Activated CD4-positive, alpha-beta memory T cell treated with anti-CD3 and anti-CD28 coated beads for 36 hours (primary cell): ENCODE measurements at regions not wholly inside any gene's neighbourhood (a gene's known extent, or its start where the extent isn't known, plus 50 kb on each side); places are given as distances from the start of the nearest gene placed in this dataset.

Experiments
- CTCF ChIA-PET: fragments of 350-600 bp; sonication (Branson Sonifier 250); formaldehyde crosslinking; loops from one replicate; lab custom pipeline; 2021; ENCODE audit warnings: antibody characterized with exemption, inconsistent platforms; lab: Charles Lee
- POLR2A ChIA-PET: fragments of 350-600 bp; sonication (Branson Sonifier 250); formaldehyde crosslinking; loops from one replicate; lab custom pipeline; 2021; ENCODE audit warnings: antibody characterized with exemption; lab: Charles Lee
- DNase-seq: peaks from one replicate; pipeline ENCODE4 v3.0.0-alpha.2; 2020
- H3K27ac Mint-ChIP-seq: one replicate; pipeline ENCODE4 v1.8.0; 2021; ENCODE audit warnings: mixed read lengths
- H3K27me3 Mint-ChIP-seq: one replicate; pipeline ENCODE4 v1.8.0; 2021; ENCODE audit warnings: mixed read lengths
- H3K36me3 Mint-ChIP-seq: one replicate; pipeline ENCODE4 v1.8.0; 2021; ENCODE audit warnings: mixed read lengths
- H3K4me1 Mint-ChIP-seq: one replicate; pipeline ENCODE4 v1.8.0; 2021; ENCODE audit warnings: low read depth, mixed read lengths
- H3K4me3 Mint-ChIP-seq: one replicate; pipeline ENCODE4 v1.8.0; 2021; ENCODE audit warnings: mild to moderate bottlenecking, mixed read lengths
- H3K9me3 Mint-ChIP-seq: one replicate; pipeline ENCODE4 v1.8.0; 2021; ENCODE audit warnings: mixed read lengths
- intact Hi-C: fragments of 100-400 bp; cut with micrococcal nuclease; formaldehyde crosslinking; loops from one replicate; pipeline ENCODE4 v1.15.1; 2023

GRCh38 chr7:22598318-22598920 lies 98.4 kb upstream of the STEAP1B start:
- POLR2A ChIA-PET = no interaction called here
- intact Hi-C loops = no loop called here
- H3K4me1 Mint-ChIP-seq = no peaks in the 10 kb centered on the region
- no peak for DNase-seq
- no peak overlapping the region for H3K27ac Mint-ChIP-seq
- peaks cover 16% of the 10 kb centered on the region for H3K27me3 Mint-ChIP-seq
- no peaks in the 10 kb centered on the region for H3K36me3 Mint-ChIP-seq
- H3K4me3 Mint-ChIP-seq = no peak overlapping the region
- H3K9me3 Mint-ChIP-seq = no peaks in the 10 kb centered on the region
- CTCF ChIA-PET = no interaction called here

GRCh38 chr7:22597844-22598243 lies 97.9 kb upstream of the STEAP1B start:
- Mint-ChIP-seq H3K4me3 (no peak overlapping the region), H3K27me3 (peaks cover 18% of the 10 kb centered on the region), H3K9me3 (no peaks in the 10 kb centered on the region), H3K27ac (no peak overlapping the region), H3K36me3 (no peaks in the 10 kb centered on the region), H3K4me1 (no peaks in the 10 kb centered on the region)
- ChIA-PET CTCF (no interaction called here), POLR2A (no interaction called here)
- intact Hi-C loops = no loop called here
- DNase-seq = no peak

GRCh38 chr7:22596763-22597400 lies 96.9 kb upstream of the STEAP1B start:
- H3K4me3 Mint-ChIP-seq = no peak overlapping the region
- DNase-seq = no peak
- peaks cover 21% of the 10 kb centered on the region for H3K27me3 Mint-ChIP-seq
- intact Hi-C loops = no loop called here
- no peaks in the 10 kb centered on the region for H3K9me3 Mint-ChIP-seq
- no peaks in the 10 kb centered on the region for H3K36me3 Mint-ChIP-seq
- no peaks in the 10 kb centered on the region for H3K4me1 Mint-ChIP-seq
- ChIA-PET CTCF (no interaction called here), POLR2A (no interaction called here)
- H3K27ac Mint-ChIP-seq = no peak overlapping the region

GRCh38 chr7:22594020-22594419 lies 94.0 kb upstream of the STEAP1B start:
- H3K27me3 Mint-ChIP-seq = peaks cover 25% of the 10 kb centered on the region
- H3K4me1 Mint-ChIP-seq = no peaks in the 10 kb centered on the region
- H3K27ac Mint-ChIP-seq = no peak overlapping the region
- intact Hi-C loops = no loop called here
- POLR2A ChIA-PET = no interaction called here
- H3K9me3 Mint-ChIP-seq = no peaks in the 10 kb centered on the region
- H3K36me3 Mint-ChIP-seq = no peaks in the 10 kb centered on the region
- DNase-seq = no peak
- no peak overlapping the region for H3K4me3 Mint-ChIP-seq
- CTCF ChIA-PET = interaction anchor here (1.0 to 1.6 kb wide), 2 partner anchors 11 to 461 kb away, joined by 3 read pairs; no protein-coding TSS in a partner anchor

- CTCF ChIA-PET = no interaction called here
- POLR2A ChIA-PET = no interaction called here
- H3K9me3 Mint-ChIP-seq = no peaks in the 10 kb centered on the region
- H3K27ac Mint-ChIP-seq = no peak overlapping the region
- peaks cover 22% of the 10 kb centered on the region for H3K27me3 Mint-ChIP-seq
- H3K36me3 Mint-ChIP-seq = no peaks in the 10 kb centered on the region
- intact Hi-C loops = no loop called here
- H3K4me3 Mint-ChIP-seq = no peak overlapping the region
- H3K4me1 Mint-ChIP-seq = peaks cover 16% of the 10 kb centered on the region
- no peak for DNase-seq
Measured at GRCh38 chr7:22591271-22591670, 91.3 kb upstream of the STEAP1B start.

- Mint-ChIP-seq H3K27me3 (peaks cover 18% of the 10 kb centered on the region), H3K9me3 (no peaks in the 10 kb centered on the region), H3K27ac (no peak overlapping the region), H3K4me3 (no peak overlapping the region), H3K36me3 (no peaks in the 10 kb centered on the region), H3K4me1 (peaks cover 16% of the 10 kb centered on the region)
- intact Hi-C loops = no loop called here
- CTCF ChIA-PET = interaction anchor here (1.8 kb wide), 1 partner anchor 30 kb away, joined by 9 read pairs; no protein-coding TSS in a partner anchor
- DNase-seq = no peak
- POLR2A ChIA-PET = interaction anchor here (0.6 kb wide), 1 partner anchor 71 kb away, joined by 3 read pairs; no protein-coding TSS in a partner anchor
Measured at GRCh38 chr7:22589641-22590201, 89.7 kb upstream of the STEAP1B start.

GRCh38 chr7:22588351-22588750 lies 88.4 kb upstream of the STEAP1B start:
- Mint-ChIP-seq H3K4me1 (peaks cover 16% of the 10 kb centered on the region), H3K9me3 (no peaks in the 10 kb centered on the region), H3K36me3 (no peaks in the 10 kb centered on the region), H3K27me3 (peaks cover 19% of the 10 kb centered on the region), H3K27ac (no peak overlapping the region), H3K4me3 (no peak overlapping the region)
- ChIA-PET CTCF (interaction anchor here (0.9 to 1.8 kb wide), 2 partner anchors 25 to 28 kb away, joined by 3 to 9 read pairs; no protein-coding TSS in a partner anchor), POLR2A (no interaction called here)
- DNase-seq = no peak
- intact Hi-C loops = no loop called here

GRCh38 chr7:22587322-22587721 lies 87.3 kb upstream of the STEAP1B start:
- H3K4me1 Mint-ChIP-seq = peaks cover 16% of the 10 kb centered on the region
- H3K27me3 Mint-ChIP-seq = peaks cover 23% of the 10 kb centered on the region
- H3K9me3 Mint-ChIP-seq = no peaks in the 10 kb centered on the region
- POLR2A ChIA-PET = interaction anchor here (0.8 kb wide), 1 partner anchor 24 kb away, joined by 3 read pairs; no protein-coding TSS in a partner anchor
- no peak overlapping the region for H3K27ac Mint-ChIP-seq
- no peak overlapping the region for H3K4me3 Mint-ChIP-seq
- no peaks in the 10 kb centered on the region for H3K36me3 Mint-ChIP-seq
- intact Hi-C loops = loop anchor here (1.0 kb wide), 1 partner anchor 53 kb away; no protein-coding TSS in a partner anchor
- CTCF ChIA-PET = interaction anchor here (0.7 to 1.7 kb wide), 3 partner anchors 73 to 469 kb away, joined by 3 to 6 read pairs (median 3); no protein-coding TSS in a partner anchor
- no peak for DNase-seq

GRCh38 chr7:22586786-22587140 lies 86.8 kb upstream of the STEAP1B start:
- Mint-ChIP-seq H3K4me3 (no peak overlapping the region), H3K36me3 (no peaks in the 10 kb centered on the region), H3K9me3 (no peaks in the 10 kb centered on the region), H3K27me3 (peaks cover 21% of the 10 kb centered on the region), H3K4me1 (peaks cover 16% of the 10 kb centered on the region), H3K27ac (no peak overlapping the region)
- intact Hi-C loops = loop anchor here (1.0 kb wide), 2 partner anchors 22 to 54 kb away; no protein-coding TSS in a partner anchor
- ChIA-PET POLR2A (interaction anchor here (0.8 kb wide), 1 partner anchor 23 kb away, joined by 3 read pairs; no protein-coding TSS in a partner anchor), CTCF (interaction anchor here (0.7 to 1.7 kb wide), 5 partner anchors 23 to 469 kb away, joined by 3 to 6 read pairs (median 3); no protein-coding TSS in a partner anchor)
- no peak for DNase-seq

GRCh38 chr7:22586101-22586785 lies 86.3 kb upstream of the STEAP1B start:
- Mint-ChIP-seq H3K4me1 (peaks cover 16% of the 10 kb centered on the region), H3K27ac (no peak overlapping the region), H3K36me3 (no peaks in the 10 kb centered on the region), H3K4me3 (no peak overlapping the region), H3K9me3 (no peaks in the 10 kb centered on the region), H3K27me3 (peaks cover 19% of the 10 kb centered on the region)
- POLR2A ChIA-PET = interaction anchor here (0.8 kb wide), 1 partner anchor 23 kb away, joined by 3 read pairs; no protein-coding TSS in a partner anchor
- no peak for DNase-seq
- intact Hi-C loops = loop anchor here (1.0 kb wide), 1 partner anchor 22 kb away; no protein-coding TSS in a partner anchor
- CTCF ChIA-PET = interaction anchor here (0.7 to 1.7 kb wide), 6 partner anchors 22 to 470 kb away, joined by 3 to 6 read pairs (median 3); partner anchors contain the start of gene IL6

- CTCF ChIA-PET = interaction anchor here (1.9 kb wide), 1 partner anchor 142 kb away, joined by 8 read pairs; the partner anchor contains the start of gene IL6
- H3K9me3 Mint-ChIP-seq = no peaks in the 10 kb centered on the region
- peaks cover 16% of the 10 kb centered on the region for H3K4me1 Mint-ChIP-seq
- no peak overlapping the region for H3K4me3 Mint-ChIP-seq
- intact Hi-C loops = no loop called here
- peaks cover 13% of the 10 kb centered on the region for H3K27me3 Mint-ChIP-seq
- POLR2A ChIA-PET = no interaction called here
- no peak for DNase-seq
- H3K27ac Mint-ChIP-seq = no peak overlapping the region
- H3K36me3 Mint-ChIP-seq = no peaks in the 10 kb centered on the region
Measured at GRCh38 chr7:22584179-22584578, 84.2 kb upstream of the STEAP1B start.
